Stimulated activated naive CD8-positive, alpha-beta T cell treated with anti-CD3 and anti-CD28 coated beads, Interleukin-15, amount 100 ng/mL, for 72 hours (primary cell): ENCODE measurements at regions not wholly inside any gene's neighbourhood (a gene's known extent, or its start where the extent isn't known, plus 50 kb on each side); places are given as distances from the start of the nearest gene placed in this dataset.

ENCODE experiments used
- ATAC-seq: fragments of 150-1000 bp; cut with Tn5 transposase; 2 replicates; pipeline ENCODE4 v1.10.0; 2021; ENCODE audit warnings: mild to moderate bottlenecking, moderate library complexity
- DNase-seq, 2 donors: peaks; one replicate each; pipeline ENCODE4 v3.0.0; 2021 to 2022
- H3K27ac Mint-ChIP-seq, 2 donors: one replicate each; pipeline ENCODE4 v1.8.0; 2022; ENCODE audit warnings: mild to moderate bottlenecking in 2 of 2, mixed read lengths in 2 of 2, moderate library complexity in 2 of 2
- H3K27me3 Mint-ChIP-seq: one replicate; pipeline ENCODE4 v1.8.0; 2022; ENCODE audit warnings: mixed read lengths
- H3K4me1 Mint-ChIP-seq: one replicate; pipeline ENCODE4 v1.8.0; 2022; ENCODE audit warnings: mild to moderate bottlenecking, mixed read lengths
- H3K4me3 Mint-ChIP-seq, 2 donors: one replicate each; pipeline ENCODE4 v1.8.0; 2022; ENCODE audit warnings: mild to moderate bottlenecking in 2 of 2, mixed read lengths in 2 of 2, moderate library complexity in 1 of 2
- H3K9me3 Mint-ChIP-seq, 2 donors: one replicate each; pipeline ENCODE4 v1.8.0; 2022; ENCODE audit warnings: mixed read lengths in 2 of 2

GRCh38 chr10:55287346-55287745, 486.3 kb upstream of the PCDH15 start:
- Mint-ChIP-seq H3K27ac (no peak overlapping the region), H3K4me3 (no peak overlapping the region), H3K9me3 (peaks cover 12 to 14% of the 10 kb centered on the region in 2 donors), H3K4me1 (no peaks in the 10 kb centered on the region), H3K27me3 (no peaks in the 10 kb centered on the region)
- no peak for DNase-seq
- no peak for ATAC-seq

GRCh38 chr10:55283031-55283430, 482.0 kb upstream of the PCDH15 start:
- H3K4me3 Mint-ChIP-seq: no peak overlapping the region
- no peak overlapping the region for H3K27ac Mint-ChIP-seq
- no peaks in the 10 kb centered on the region for H3K4me1 Mint-ChIP-seq
- DNase-seq (no peak), ATAC-seq (no peak)
- no peaks in the 10 kb centered on the region for H3K27me3 Mint-ChIP-seq
- H3K9me3 Mint-ChIP-seq: peaks cover 0 to 15% of the 10 kb centered on the region in 2 donors

GRCh38 chr10:55280696-55281095, 479.7 kb upstream of the PCDH15 start:
- no peak for ATAC-seq
- no peak for DNase-seq
- H3K4me1 Mint-ChIP-seq: no peaks in the 10 kb centered on the region
- H3K4me3 Mint-ChIP-seq: no peak overlapping the region
- no peak overlapping the region for H3K27ac Mint-ChIP-seq
- H3K9me3 Mint-ChIP-seq: peaks cover 0 to 15% of the 10 kb centered on the region in 2 donors
- H3K27me3 Mint-ChIP-seq: no peaks in the 10 kb centered on the region

GRCh38 chr10:55277549-55277948, 476.5 kb upstream of the PCDH15 start:
- Mint-ChIP-seq H3K9me3 (peaks cover 9 to 11% of the 10 kb centered on the region in 2 donors), H3K27me3 (no peaks in the 10 kb centered on the region), H3K27ac (no peak overlapping the region), H3K4me1 (no peaks in the 10 kb centered on the region), H3K4me3 (no peak overlapping the region)
- no peak for DNase-seq
- no peak for ATAC-seq

GRCh38 chr10:55274367-55274766, 473.3 kb upstream of the PCDH15 start:
- no peak overlapping the region for H3K27ac Mint-ChIP-seq
- DNase-seq (no peak), ATAC-seq (no peak)
- H3K9me3 Mint-ChIP-seq: peaks cover 0 to 9% of the 10 kb centered on the region in 2 donors
- no peak overlapping the region for H3K4me3 Mint-ChIP-seq
- H3K4me1 Mint-ChIP-seq: no peaks in the 10 kb centered on the region
- no peaks in the 10 kb centered on the region for H3K27me3 Mint-ChIP-seq

- no peaks in the 10 kb centered on the region for H3K27me3 Mint-ChIP-seq
- H3K4me3 Mint-ChIP-seq: no peak overlapping the region
- peaks cover 0 to 9% of the 10 kb centered on the region in 2 donors for H3K9me3 Mint-ChIP-seq
- DNase-seq: no peak
- ATAC-seq: no peak
- H3K4me1 Mint-ChIP-seq: no peaks in the 10 kb centered on the region
- H3K27ac Mint-ChIP-seq: no peak overlapping the region
Measured at GRCh38 chr10:55273946-55274345, 472.9 kb upstream of the PCDH15 start.

GRCh38 chr10:55272886-55273285, 471.9 kb upstream of the PCDH15 start:
- peaks cover 0 to 9% of the 10 kb centered on the region in 2 donors for H3K9me3 Mint-ChIP-seq
- DNase-seq (no peak), ATAC-seq (no peak)
- no peak overlapping the region for H3K4me3 Mint-ChIP-seq
- no peaks in the 10 kb centered on the region for H3K27me3 Mint-ChIP-seq
- no peak overlapping the region for H3K27ac Mint-ChIP-seq
- no peaks in the 10 kb centered on the region for H3K4me1 Mint-ChIP-seq

- no peak overlapping the region for H3K4me3 Mint-ChIP-seq
- H3K27ac Mint-ChIP-seq: no peak overlapping the region
- H3K4me1 Mint-ChIP-seq: no peaks in the 10 kb centered on the region
- H3K27me3 Mint-ChIP-seq: no peaks in the 10 kb centered on the region
- ATAC-seq (no peak), DNase-seq (no peak)
- H3K9me3 Mint-ChIP-seq: no peaks in the 10 kb centered on the region
Measured at GRCh38 chr10:55266797-55267196, 465.8 kb upstream of the PCDH15 start.

- DNase-seq (no peak), ATAC-seq (no peak)
- Mint-ChIP-seq H3K4me1 (no peaks in the 10 kb centered on the region), H3K4me3 (no peak overlapping the region), H3K9me3 (peaks cover 0 to 13% of the 10 kb centered on the region in 2 donors), H3K27ac (no peak overlapping the region), H3K27me3 (no peaks in the 10 kb centered on the region)
Measured at GRCh38 chr10:55263327-55263726, 462.3 kb upstream of the PCDH15 start.

- Mint-ChIP-seq H3K4me1 (no peaks in the 10 kb centered on the region), H3K27ac (no peak overlapping the region), H3K4me3 (no peak overlapping the region), H3K27me3 (no peaks in the 10 kb centered on the region), H3K9me3 (peaks cover 0 to 10% of the 10 kb centered on the region in 2 donors)
- ATAC-seq (no peak), DNase-seq (no peak)
Measured at GRCh38 chr10:55242544-55242943, 441.5 kb upstream of the PCDH15 start.

- DNase-seq (no peak), ATAC-seq (no peak)
- no peaks in the 10 kb centered on the region for H3K9me3 Mint-ChIP-seq
- H3K4me3 Mint-ChIP-seq: no peak overlapping the region
- H3K27ac Mint-ChIP-seq: no peak overlapping the region
- no peaks in the 10 kb centered on the region for H3K27me3 Mint-ChIP-seq
- H3K4me1 Mint-ChIP-seq: no peaks in the 10 kb centered on the region
Measured at GRCh38 chr10:55237462-55237861, 436.4 kb upstream of the PCDH15 start.

- Mint-ChIP-seq H3K4me3 (no peak overlapping the region), H3K9me3 (no peaks in the 10 kb centered on the region), H3K27me3 (no peaks in the 10 kb centered on the region), H3K4me1 (no peaks in the 10 kb centered on the region), H3K27ac (no peak overlapping the region)
- ATAC-seq: no peak
- DNase-seq: no peak
Measured at GRCh38 chr10:55233505-55233904, 432.5 kb upstream of the PCDH15 start.

- no peaks in the 10 kb centered on the region for H3K4me1 Mint-ChIP-seq
- H3K27me3 Mint-ChIP-seq: no peaks in the 10 kb centered on the region
- no peak overlapping the region for H3K27ac Mint-ChIP-seq
- no peak for ATAC-seq
- no peak for DNase-seq
- H3K4me3 Mint-ChIP-seq: no peak overlapping the region
- no peaks in the 10 kb centered on the region for H3K9me3 Mint-ChIP-seq
Measured at GRCh38 chr10:55233090-55233489, 432.1 kb upstream of the PCDH15 start.

- H3K4me1 Mint-ChIP-seq: no peaks in the 10 kb centered on the region
- DNase-seq (no peak), ATAC-seq (no peak)
- no peaks in the 10 kb centered on the region for H3K9me3 Mint-ChIP-seq
- H3K27me3 Mint-ChIP-seq: no peaks in the 10 kb centered on the region
- no peak overlapping the region for H3K4me3 Mint-ChIP-seq
- no peak overlapping the region for H3K27ac Mint-ChIP-seq
Measured at GRCh38 chr10:55232553-55232952, 431.5 kb upstream of the PCDH15 start.

GRCh38 chr10:55227967-55228366, 426.9 kb upstream of the PCDH15 start:
- Mint-ChIP-seq H3K4me3 (no peak overlapping the region), H3K27ac (no peak overlapping the region), H3K9me3 (no peaks in the 10 kb centered on the region), H3K27me3 (no peaks in the 10 kb centered on the region), H3K4me1 (no peaks in the 10 kb centered on the region)
- no peak for DNase-seq
- ATAC-seq: no peak

GRCh38 chr10:55224007-55224781, 423.2 kb upstream of the PCDH15 start:
- no peaks in the 10 kb centered on the region for H3K4me1 Mint-ChIP-seq
- no peak for DNase-seq
- ATAC-seq: no peak
- no peak overlapping the region for H3K4me3 Mint-ChIP-seq
- no peak overlapping the region for H3K27ac Mint-ChIP-seq
- no peaks in the 10 kb centered on the region for H3K9me3 Mint-ChIP-seq
- H3K27me3 Mint-ChIP-seq: no peaks in the 10 kb centered on the region

GRCh38 chr10:55223352-55223751, 422.3 kb upstream of the PCDH15 start:
- H3K4me3 Mint-ChIP-seq: no peak overlapping the region
- no peaks in the 10 kb centered on the region for H3K4me1 Mint-ChIP-seq
- no peaks in the 10 kb centered on the region for H3K27me3 Mint-ChIP-seq
- no peaks in the 10 kb centered on the region for H3K9me3 Mint-ChIP-seq
- DNase-seq (no peak), ATAC-seq (no peak)
- no peak overlapping the region for H3K27ac Mint-ChIP-seq
